Tibial nerve (tissue), 4 donors: ENCODE measurements at regions not wholly inside any gene's neighbourhood (a gene's known extent, or its start where the extent isn't known, plus 50 kb on each side); places are given as distances from the start of the nearest gene placed in this dataset.

Experiments
- DNase-seq, 2 donors: peaks; one replicate each; pipeline ENCODE4 v3.0.0-alpha.2; 2019; ENCODE audit warnings: low spot score in 2 of 2
- H3K27ac ChIP-seq, 4 donors: fragments of 200-600 bp; sonication (generic) in 3 of 4; one replicate each; pipeline ENCODE4 v1.5.1; 2017 to 2019; ENCODE audit warnings: mild to moderate bottlenecking in 1 of 4
- H3K27me3 ChIP-seq, 2 donors: fragments of 200-600 bp; sonication (generic) in 1 of 2; one replicate each; pipeline versions ENCODE4 v1.5.1 to v1.6.0; 2017 to 2019
- H3K36me3 ChIP-seq, 3 donors: fragments of 200-600 bp; sonication (generic); one replicate each; pipeline ENCODE4 v1.5.1; 2018 to 2019
- H3K4me1 ChIP-seq, 4 donors: fragments of 200-600 bp; sonication (generic) in 3 of 4; one replicate each; pipeline ENCODE4 v1.5.1; 2017 to 2019
- H3K4me3 ChIP-seq, 4 donors: fragments of 200-600 bp; sonication (generic) in 3 of 4; one replicate each; pipeline ENCODE4 v1.5.1; 2017 to 2019; ENCODE audit warnings: mild to moderate bottlenecking in 1 of 4, moderate library complexity in 1 of 4
- H3K9me3 ChIP-seq, 4 donors: fragments of 200-600 bp; sonication (generic) in 3 of 4; one replicate each; pipeline ENCODE4 v1.5.1; 2017 to 2019
- EP300 ChIP-seq, 2 donors: sonication (generic); formaldehyde crosslinking; IDR thresholded peaks; one replicate each; pipeline ENCODE4 v1.6.1; 2017; ENCODE audit warnings: antibody characterized with exemption in 2 of 2, mild to moderate bottlenecking in 1 of 2
- POLR2A ChIP-seq, 2 donors: fragments of 450-650 bp; IDR thresholded peaks; one replicate each; pipeline ENCODE4 v1.6.1; 2017; ENCODE audit warnings: antibody characterized with exemption in 2 of 2, mild to moderate bottlenecking in 2 of 2, moderate library complexity in 2 of 2
- WGBS, 2 donors: methylation state at CpG; one replicate each; pipeline ENCODE4 v1.1.5; 2018; 5-methylcytosine and 5-hydroxymethylcytosine counted together
- TF ChIP-seq, protein P1 (sequence below), 5 experiments: fragments of 200-600 bp in 3 of 5; fragments of 450-650 bp in 2 of 5; sonication (generic) in 3 of 5; IDR thresholded peaks; one replicate each; pipeline ENCODE4 v1.5.1; 2016 to 2019; ENCODE audit warnings: antibody characterized with exemption in 5 of 5, mild to moderate bottlenecking in 3 of 5, moderate library complexity in 2 of 5

- Histone ChIP-seq H3K36me3 (no peaks in the 10 kb centered on the region), H3K9me3 (peaks cover 0 to 8% (median 0%) of the 10 kb centered on the region in 4 donors), H3K4me3 (no peak overlapping the region), H3K27ac (no peak overlapping the region), H3K27me3 (no peaks in the 10 kb centered on the region), H3K4me1 (no peaks in the 10 kb centered on the region)
- 85 to 87% methylated on average over 2 of the region's 2 CpGs for WGBS, 2 donors
- no peak for DNase-seq
- no peak for TF ChIP-seq POLR2A (IDR thresholded peaks at IDR 0.05)
- no peak for TF ChIP-seq EP300 (IDR thresholded peaks at IDR 0.05)
- TF ChIP-seq, protein P1, sequence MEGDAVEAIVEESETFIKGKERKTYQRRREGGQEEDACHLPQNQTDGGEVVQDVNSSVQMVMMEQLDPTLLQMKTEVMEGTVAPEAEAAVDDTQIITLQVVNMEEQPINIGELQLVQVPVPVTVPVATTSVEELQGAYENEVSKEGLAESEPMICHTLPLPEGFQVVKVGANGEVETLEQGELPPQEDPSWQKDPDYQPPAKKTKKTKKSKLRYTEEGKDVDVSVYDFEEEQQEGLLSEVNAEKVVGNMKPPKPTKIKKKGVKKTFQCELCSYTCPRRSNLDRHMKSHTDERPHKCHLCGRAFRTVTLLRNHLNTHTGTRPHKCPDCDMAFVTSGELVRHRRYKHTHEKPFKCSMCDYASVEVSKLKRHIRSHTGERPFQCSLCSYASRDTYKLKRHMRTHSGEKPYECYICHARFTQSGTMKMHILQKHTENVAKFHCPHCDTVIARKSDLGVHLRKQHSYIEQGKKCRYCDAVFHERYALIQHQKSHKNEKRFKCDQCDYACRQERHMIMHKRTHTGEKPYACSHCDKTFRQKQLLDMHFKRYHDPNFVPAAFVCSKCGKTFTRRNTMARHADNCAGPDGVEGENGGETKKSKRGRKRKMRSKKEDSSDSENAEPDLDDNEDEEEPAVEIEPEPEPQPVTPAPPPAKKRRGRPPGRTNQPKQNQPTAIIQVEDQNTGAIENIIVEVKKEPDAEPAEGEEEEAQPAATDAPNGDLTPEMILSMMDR (IDR thresholded peaks at IDR 0.05) = no peak
These were observed 1809.0 kb downstream of the SUCLG1 start for GRCh38 chr2:82650038-82650437.

GRCh38 chr2:82641598-82642180 lies 1817.4 kb downstream of the SUCLG1 start:
- peaks cover 0 to 17% (median 0%) of the 10 kb centered on the region in 4 donors for H3K9me3 ChIP-seq
- WGBS, 2 donors = 90 to 94% methylated on average over 2 of the region's 2 CpGs
- no peaks in the 10 kb centered on the region for H3K27me3 ChIP-seq
- H3K36me3 ChIP-seq = no peaks in the 10 kb centered on the region
- no peak for DNase-seq
- TF ChIP-seq POLR2A (IDR thresholded peaks at IDR 0.05) (no peak), EP300 (IDR thresholded peaks at IDR 0.05) (no peak)
- TF ChIP-seq, protein P1 (IDR thresholded peaks at IDR 0.05) = no peak
- no peaks in the 10 kb centered on the region for H3K4me1 ChIP-seq
- H3K4me3 ChIP-seq = no peak overlapping the region
- H3K27ac ChIP-seq = no peak overlapping the region

DNA sequence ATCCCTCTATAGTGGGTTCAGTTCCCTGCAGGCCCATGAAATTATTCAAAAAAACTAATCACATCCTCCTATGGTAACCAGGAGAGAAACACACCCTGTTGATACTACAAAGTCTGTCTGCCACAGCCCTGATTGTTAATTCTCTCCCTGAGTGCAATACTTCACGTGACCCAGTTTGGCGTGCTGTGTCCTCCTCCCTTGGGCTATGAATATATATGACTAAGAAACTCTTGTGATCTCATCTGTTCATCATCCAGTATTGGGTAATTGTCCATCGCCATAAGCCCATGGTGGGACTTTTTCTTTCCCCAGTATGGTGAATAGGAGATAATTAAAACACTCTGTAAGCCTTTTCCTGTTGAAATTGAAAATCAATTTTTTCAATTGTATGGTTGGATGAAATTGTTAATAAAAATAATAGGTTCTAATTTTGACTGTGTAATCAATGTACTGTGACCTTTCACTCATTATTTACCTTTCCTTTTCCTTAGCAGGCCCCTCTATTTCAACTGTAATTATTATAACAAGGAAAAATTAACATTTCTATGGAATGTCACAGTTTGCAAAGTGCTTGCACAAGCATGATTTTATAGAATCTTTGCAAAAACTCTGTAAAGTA lies 1822.6 kb downstream of the SUCLG1 start:
- H3K4me3 ChIP-seq = no peak overlapping the region
- no peak overlapping the region for H3K27ac ChIP-seq
- TF ChIP-seq, protein P1 (IDR thresholded peaks at IDR 0.05) = no peak
- TF ChIP-seq POLR2A (IDR thresholded peaks at IDR 0.05) = no peak
- TF ChIP-seq EP300 (IDR thresholded peaks at IDR 0.05) = no peak
- H3K36me3 ChIP-seq = no peaks in the 10 kb centered on the region
- 81 to 89% methylated on average over 3 of the region's 3 CpGs for WGBS, 2 donors
- peaks cover 0 to 11% (median 0%) of the 10 kb centered on the region in 4 donors for H3K9me3 ChIP-seq
- DNase-seq = no peak
- no peaks in the 10 kb centered on the region for H3K4me1 ChIP-seq
- no peaks in the 10 kb centered on the region for H3K27me3 ChIP-seq

GRCh38 chr2:82599021-82599420 lies 1860.1 kb downstream of the SUCLG1 start:
- H3K4me1 ChIP-seq = no peaks in the 10 kb centered on the region
- H3K27me3 ChIP-seq = no peaks in the 10 kb centered on the region
- TF ChIP-seq POLR2A (IDR thresholded peaks at IDR 0.05) = no peak
- TF ChIP-seq EP300 (IDR thresholded peaks at IDR 0.05) = no peak
- TF ChIP-seq, protein P1 (IDR thresholded peaks at IDR 0.05) = no peak
- peaks cover 0 to 5% (median 0%) of the 10 kb centered on the region in 4 donors for H3K9me3 ChIP-seq
- H3K36me3 ChIP-seq = no peaks in the 10 kb centered on the region
- H3K27ac ChIP-seq = no peak overlapping the region
- no peak for DNase-seq
- H3K4me3 ChIP-seq = no peak overlapping the region

- TF ChIP-seq EP300 (IDR thresholded peaks at IDR 0.05) = no peak
- TF ChIP-seq, protein P1 (IDR thresholded peaks at IDR 0.05) = no peak
- TF ChIP-seq POLR2A (IDR thresholded peaks at IDR 0.05) = no peak
- WGBS, 2 donors = 73 to 76% methylated on average over 1 of the region's 1 CpG
- no peaks in the 10 kb centered on the region for H3K4me1 ChIP-seq
- H3K27me3 ChIP-seq = no peaks in the 10 kb centered on the region
- H3K9me3 ChIP-seq = peaks cover 0 to 5% (median 0%) of the 10 kb centered on the region in 4 donors
- H3K27ac ChIP-seq = no peak overlapping the region
- H3K4me3 ChIP-seq = no peak overlapping the region
- DNase-seq = no peak
- H3K36me3 ChIP-seq = no peaks in the 10 kb centered on the region
These were observed 1862.5 kb downstream of the SUCLG1 start for GRCh38 chr2:82596581-82596980.
